Esophagus muscularis mucosa (tissue), 4 donors: ENCODE measurements at regions not wholly inside any gene's neighbourhood (a gene's known extent, or its start where the extent isn't known, plus 50 kb on each side); places are given as distances from the start of the nearest gene placed in this dataset.

Experiments used
- DNase-seq: peaks from one replicate; pipeline ENCODE4 v3.0.0-alpha.2; 2017; ENCODE audit errors: extremely low spot score
- H3K27ac ChIP-seq, 4 donors: fragments of 200-600 bp; sonication (generic); replicated peaks in 1 of 4; 1 replicate in 3 of 4; 2 replicates in 1 of 4; pipeline ENCODE4 v1.5.1; 2016 to 2019; ENCODE audit warnings: mild to moderate bottlenecking in 1 of 4
- H3K27me3 ChIP-seq, 4 donors: fragments of 200-600 bp; sonication (generic); one replicate each; pipeline versions ENCODE4 v1.5.1 to v1.6.0; 2016 to 2019
- H3K36me3 ChIP-seq, 4 donors: fragments of 200-600 bp; sonication (generic); one replicate each; pipeline ENCODE4 v1.5.1; 2016 to 2019
- H3K4me1 ChIP-seq, 4 donors: fragments of 200-600 bp; sonication (generic); one replicate each; pipeline ENCODE4 v1.5.1; 2016 to 2019
- H3K4me3 ChIP-seq, 4 donors: fragments of 200-600 bp; sonication (generic); 1 replicate in 2 of 4; 2 replicates in 2 of 4; pipeline ENCODE4 v1.5.1; 2016 to 2019; ENCODE audit warnings: mild to moderate bottlenecking in 4 of 4, moderate library complexity in 1 of 4
- H3K9me3 ChIP-seq, 4 donors: fragments of 200-600 bp; sonication (generic); 1 replicate in 3 of 4; 2 replicates in 1 of 4; pipeline ENCODE4 v1.5.1; 2016 to 2019
- CTCF ChIP-seq, 3 experiments: fragments of 200-600 bp in 2 of 3; fragments of 450-650 bp in 1 of 3; sonication (generic) in 2 of 3; IDR thresholded peaks; one replicate each; pipeline ENCODE4 v1.5.1; 2017 to 2019; ENCODE audit warnings: antibody characterized with exemption in 3 of 3, mild to moderate bottlenecking in 2 of 3, moderate library complexity in 1 of 3
- EP300 ChIP-seq: sonication (generic); formaldehyde crosslinking; IDR thresholded peaks from one replicate; pipeline ENCODE4 v1.6.1; 2017; ENCODE audit warnings: antibody characterized with exemption
- POLR2A ChIP-seq: fragments of 450-650 bp; IDR thresholded peaks from one replicate; pipeline ENCODE4 v1.6.1; 2017; ENCODE audit warnings: antibody characterized with exemption, moderate library complexity, mild to moderate bottlenecking, low read depth
- POLR2AphosphoS5 ChIP-seq, 2 donors: sonication (generic); formaldehyde crosslinking; IDR thresholded peaks; one replicate each; pipeline ENCODE4 v1.6.1; 2017; ENCODE audit warnings: antibody characterized with exemption in 2 of 2
- WGBS: methylation state at CpG from one replicate; pipeline ENCODE4 v1.1.5; 2018; 5-methylcytosine and 5-hydroxymethylcytosine counted together
- intact Hi-C: fragments of 100-400 bp; cut with DNase I; formaldehyde crosslinking; loops from one replicate; pipeline ENCODE4 v1.15.1; 2023
- small RNA-seq, 3 donors: library from RNA; depleted of rRNA; stranded (forward); fragments of <200 nt; gene quantifications; one replicate each; pipeline ENCODE3, GENCODE V24; 2016

GRCh38 chr1:107000902-107001301 is 55.6 kb upstream of the PRMT6 start:
- Histone ChIP-seq H3K36me3 (no peaks in the 10 kb centered on the region), H3K4me1 (no peaks in the 10 kb centered on the region), H3K27me3 (no peaks in the 10 kb centered on the region), H3K9me3 (no peaks in the 10 kb centered on the region), H3K27ac (no peak overlapping the region), H3K4me3 (no peak overlapping the region)
- intact Hi-C loops, result no loop called here
- WGBS, result 33% methylated on average over 2 of the region's 2 CpGs
- no peak for DNase-seq
- no peak for TF ChIP-seq CTCF (IDR thresholded peaks at IDR 0.05)
- no peak for TF ChIP-seq POLR2A
- TF ChIP-seq EP300, result no peak
- no peak for TF ChIP-seq POLR2AphosphoS5 (IDR thresholded peaks at IDR 0.05)

- TF ChIP-seq POLR2A (no peak), CTCF (IDR thresholded peaks at IDR 0.05) (no peak)
- Histone ChIP-seq H3K4me3 (no peak overlapping the region), H3K36me3 (no peaks in the 10 kb centered on the region), H3K9me3 (no peaks in the 10 kb centered on the region), H3K27ac (no peak overlapping the region), H3K4me1 (no peaks in the 10 kb centered on the region), H3K27me3 (no peaks in the 10 kb centered on the region)
- no peak for DNase-seq
- intact Hi-C loops, result no loop called here
Measured at GRCh38 chr1:107003972-107004371, 52.5 kb upstream of the PRMT6 start.

DNA sequence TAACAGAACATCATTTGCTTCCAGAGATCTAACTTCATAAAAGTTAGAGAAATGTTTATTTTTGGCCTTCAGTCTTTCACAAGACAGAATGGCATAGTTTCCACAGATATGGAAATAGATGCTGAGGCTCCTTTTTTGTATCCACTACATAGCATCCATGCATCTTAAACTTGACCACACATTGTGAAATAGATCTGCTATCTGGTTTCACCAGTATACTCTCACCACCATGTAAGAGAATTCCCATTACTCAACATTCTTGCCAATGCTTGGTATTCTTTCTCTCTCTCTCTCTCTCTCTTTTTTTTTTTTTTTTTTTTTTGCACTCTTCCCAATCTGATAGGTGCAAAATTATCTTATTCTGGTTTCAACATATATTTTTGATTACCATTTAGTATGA is 52.1 kb upstream of the PRMT6 start:
- Histone ChIP-seq H3K27me3 (no peaks in the 10 kb centered on the region), H3K9me3 (no peaks in the 10 kb centered on the region), H3K4me1 (no peaks in the 10 kb centered on the region), H3K36me3 (no peaks in the 10 kb centered on the region), H3K4me3 (no peak overlapping the region), H3K27ac (no peak overlapping the region)
- intact Hi-C loops, result no loop called here
- TF ChIP-seq POLR2A (no peak), POLR2AphosphoS5 (IDR thresholded peaks at IDR 0.05) (no peak)
- no peak for DNase-seq

Small RNA genes lying in the stretch of these regions (small RNA-seq; reads per million reads assigned to genes)
- gene AL596327.1 (0 reads per million in 3 donors), gene SEPT2P1 (0 to 0.42 (median 0) reads per million in 3 donors)
